KMS-11 (cell line): ENCODE measurements at regions not wholly inside any gene's neighbourhood (a gene's known extent, or its start where the extent isn't known, plus 50 kb on each side); places are given as distances from the start of the nearest gene placed in this dataset.

Experiments used
- H2AFZ ChIP-seq: fragments of 200-600 bp; sonication (generic); 2 replicates; pipeline ENCODE4 v1.6.1; 2016; ENCODE audit warnings: antibody characterized with exemption, mixed run types, low read depth
- H3K27ac ChIP-seq: fragments of 200-600 bp; sonication (generic); 2 replicates; pipeline ENCODE4 v1.6.1; 2016; ENCODE audit warnings: mild to moderate bottlenecking, mixed run types
- H3K27me3 ChIP-seq: fragments of 200-600 bp; sonication (generic); 2 replicates; pipeline ENCODE4 v1.6.1; 2017; ENCODE audit warnings: mild to moderate bottlenecking, low read depth, mixed run types, moderate library complexity; ENCODE audit not compliant: insufficient read depth
- H3K36me3 ChIP-seq: fragments of 200-600 bp; sonication (generic); 2 replicates; pipeline ENCODE4 v1.6.1; 2017; ENCODE audit warnings: mild to moderate bottlenecking, mixed run types; ENCODE audit not compliant: insufficient read depth
- H3K4me1 ChIP-seq: fragments of 200-600 bp; sonication (generic); 2 replicates; pipeline ENCODE4 v1.6.1; 2016; ENCODE audit warnings: mild to moderate bottlenecking, low read depth, mixed run types; ENCODE audit not compliant: poor library complexity, severe bottlenecking
- H3K4me2 ChIP-seq: fragments of 200-600 bp; sonication (generic); 2 replicates; pipeline ENCODE4 v1.7.0; 2016; ENCODE audit warnings: mild to moderate bottlenecking, mixed run types
- H3K4me3 ChIP-seq: fragments of 200-600 bp; sonication (generic); IDR thresholded peaks from 2 replicates; pipeline ENCODE4 v1.6.1; 2017; ENCODE audit warnings: low read depth, low read length, mixed read lengths; ENCODE audit not compliant: insufficient read depth
- H3K79me2 ChIP-seq: fragments of 200-600 bp; sonication (generic); 2 replicates; pipeline ENCODE4 v1.6.1; 2016; ENCODE audit warnings: low read depth, mixed run types; ENCODE audit not compliant: insufficient read depth
- H3K9ac ChIP-seq: fragments of 200-600 bp; sonication (generic); 2 replicates; pipeline ENCODE4 v1.6.1; 2016; ENCODE audit warnings: mild to moderate bottlenecking, mixed run types
- H4K20me1 ChIP-seq: fragments of 200-600 bp; sonication (generic); 2 replicates; pipeline ENCODE4 v1.6.1; 2016; ENCODE audit warnings: mild to moderate bottlenecking, mixed run types; ENCODE audit not compliant: insufficient read depth
- TF ChIP-seq, protein P1 (sequence below): fragments of 200-600 bp; sonication (generic); conservative IDR thresholded peaks from 2 replicates; pipeline ENCODE4 v1.6.1; 2017; ENCODE audit warnings: low read depth, mild to moderate bottlenecking, antibody characterized with exemption, low read length, moderate library complexity, mixed read lengths

DNA sequence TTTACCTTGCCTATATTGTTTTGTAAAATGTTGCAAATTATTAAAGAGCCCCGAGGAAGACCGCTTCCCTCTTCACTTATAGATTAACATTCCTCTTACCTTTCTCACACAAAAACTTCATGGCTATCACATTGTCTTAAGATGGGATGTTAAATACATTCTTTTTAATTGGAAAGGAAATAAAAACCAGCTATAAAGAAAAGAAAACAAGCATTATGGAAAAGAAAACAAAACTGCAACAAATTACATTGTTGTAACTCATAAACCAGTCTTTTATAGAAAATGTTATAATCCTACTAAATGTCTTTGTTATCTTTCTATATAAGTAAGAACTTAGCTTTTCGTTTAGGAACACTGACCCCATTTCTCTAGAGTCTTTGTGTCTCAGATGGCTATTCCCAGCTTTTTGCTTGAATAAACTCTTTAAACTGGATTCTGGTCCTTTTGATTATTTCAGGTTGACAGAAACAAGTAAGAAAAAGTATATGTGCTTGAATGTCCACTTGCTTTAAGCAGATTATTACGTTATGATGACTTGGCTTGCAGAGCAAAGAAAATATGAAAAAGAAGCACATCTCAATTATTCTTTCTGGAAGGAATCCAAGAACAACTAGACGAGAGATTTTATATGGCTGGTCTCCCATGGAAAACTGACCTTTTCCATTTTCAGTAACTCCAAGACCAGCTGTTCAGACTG, 128.2 kb downstream of the AKR1D1 start:
- no peaks in the 10 kb centered on the region for H4K20me1 ChIP-seq
- no peak overlapping the region for H3K27ac ChIP-seq
- H3K4me1 ChIP-seq: no peaks in the 10 kb centered on the region
- no peak overlapping the region for H3K4me3 ChIP-seq
- TF ChIP-seq, protein P1, sequence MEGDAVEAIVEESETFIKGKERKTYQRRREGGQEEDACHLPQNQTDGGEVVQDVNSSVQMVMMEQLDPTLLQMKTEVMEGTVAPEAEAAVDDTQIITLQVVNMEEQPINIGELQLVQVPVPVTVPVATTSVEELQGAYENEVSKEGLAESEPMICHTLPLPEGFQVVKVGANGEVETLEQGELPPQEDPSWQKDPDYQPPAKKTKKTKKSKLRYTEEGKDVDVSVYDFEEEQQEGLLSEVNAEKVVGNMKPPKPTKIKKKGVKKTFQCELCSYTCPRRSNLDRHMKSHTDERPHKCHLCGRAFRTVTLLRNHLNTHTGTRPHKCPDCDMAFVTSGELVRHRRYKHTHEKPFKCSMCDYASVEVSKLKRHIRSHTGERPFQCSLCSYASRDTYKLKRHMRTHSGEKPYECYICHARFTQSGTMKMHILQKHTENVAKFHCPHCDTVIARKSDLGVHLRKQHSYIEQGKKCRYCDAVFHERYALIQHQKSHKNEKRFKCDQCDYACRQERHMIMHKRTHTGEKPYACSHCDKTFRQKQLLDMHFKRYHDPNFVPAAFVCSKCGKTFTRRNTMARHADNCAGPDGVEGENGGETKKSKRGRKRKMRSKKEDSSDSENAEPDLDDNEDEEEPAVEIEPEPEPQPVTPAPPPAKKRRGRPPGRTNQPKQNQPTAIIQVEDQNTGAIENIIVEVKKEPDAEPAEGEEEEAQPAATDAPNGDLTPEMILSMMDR: no peak
- H3K27me3 ChIP-seq: no peaks in the 10 kb centered on the region
- no peak overlapping the region for H2AFZ ChIP-seq
- H3K4me2 ChIP-seq: no peak overlapping the region
- H3K9ac ChIP-seq: no peak overlapping the region
- no peaks in the 10 kb centered on the region for H3K79me2 ChIP-seq
- H3K36me3 ChIP-seq: no peaks in the 10 kb centered on the region

DNA sequence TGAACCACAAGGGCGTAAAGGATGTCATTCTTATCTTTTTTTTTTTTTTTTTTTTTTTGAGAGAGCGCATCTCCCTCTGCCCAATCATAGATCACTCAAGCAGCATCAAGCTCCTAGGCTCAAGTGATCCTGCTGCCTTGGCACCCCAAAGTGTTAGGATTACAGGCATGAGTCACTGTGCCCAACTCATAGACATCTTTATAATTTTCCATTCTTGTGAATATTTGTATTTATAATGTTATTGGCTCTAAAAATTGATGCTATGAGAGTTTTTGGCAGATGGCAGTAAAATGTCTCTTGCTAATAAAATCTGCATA, 128.7 kb downstream of the AKR1D1 start:
- no peaks in the 10 kb centered on the region for H3K4me1 ChIP-seq
- H3K79me2 ChIP-seq: no peaks in the 10 kb centered on the region
- TF ChIP-seq, protein P1: no peak
- no peaks in the 10 kb centered on the region for H4K20me1 ChIP-seq
- no peak overlapping the region for H3K4me3 ChIP-seq
- no peak overlapping the region for H3K27ac ChIP-seq
- H3K4me2 ChIP-seq: no peak overlapping the region
- no peaks in the 10 kb centered on the region for H3K36me3 ChIP-seq
- H3K27me3 ChIP-seq: no peaks in the 10 kb centered on the region
- no peak overlapping the region for H3K9ac ChIP-seq
- H2AFZ ChIP-seq: no peak overlapping the region

DNA sequence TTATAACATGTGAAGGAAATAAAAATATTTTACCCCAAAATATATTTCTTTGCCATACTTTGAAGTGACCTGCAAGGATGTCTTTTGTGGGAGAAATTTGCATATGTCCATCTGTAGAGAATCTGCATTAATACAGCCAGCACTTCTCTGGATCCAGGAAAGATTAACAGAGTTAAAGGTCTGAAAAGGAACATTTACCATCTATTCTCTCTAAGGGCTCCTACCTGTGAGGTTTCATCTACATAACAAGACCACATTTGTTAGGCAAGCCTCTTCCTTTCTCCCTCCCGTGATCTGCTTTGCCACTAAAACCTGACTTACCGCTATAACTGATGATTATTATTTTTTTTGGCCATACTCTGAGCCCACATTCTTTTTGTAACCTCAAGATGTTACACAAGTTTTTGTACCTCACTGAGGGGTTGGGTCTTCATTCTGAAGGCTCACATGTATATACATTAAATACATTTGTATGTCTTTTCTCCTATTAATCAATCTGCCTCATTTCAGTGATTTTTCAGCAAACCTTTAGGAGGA, 129.4 kb downstream of the AKR1D1 start:
- Histone ChIP-seq H3K9ac (no peak overlapping the region), H3K27ac (no peak overlapping the region), H3K79me2 (no peaks in the 10 kb centered on the region), H3K4me1 (no peaks in the 10 kb centered on the region), H4K20me1 (no peaks in the 10 kb centered on the region), H3K27me3 (no peaks in the 10 kb centered on the region), H3K36me3 (no peaks in the 10 kb centered on the region), H2AFZ (no peak overlapping the region), H3K4me2 (no peak overlapping the region), H3K4me3 (no peak overlapping the region)
- TF ChIP-seq, protein P1: no peak

DNA sequence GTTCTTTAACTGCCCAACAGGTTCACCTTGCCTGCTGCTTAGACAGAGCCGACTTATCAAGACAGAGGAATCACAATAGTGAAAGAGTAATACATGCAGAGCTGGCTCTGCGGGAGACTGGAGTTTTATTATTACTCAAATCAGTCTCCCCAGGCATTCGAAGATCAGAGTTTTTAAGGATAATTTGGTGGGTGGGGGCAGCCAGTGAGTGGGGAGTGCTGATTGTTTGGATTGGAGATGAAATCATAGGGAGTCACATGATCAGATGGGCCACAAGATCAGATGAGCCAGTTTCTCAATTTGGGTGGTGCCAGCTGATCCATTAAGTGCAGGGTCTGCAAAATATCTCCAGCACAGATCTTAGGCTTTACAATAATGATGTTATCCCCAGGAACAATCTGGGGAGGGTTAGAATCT, 131.3 kb downstream of the AKR1D1 start:
- no peak overlapping the region for H3K27ac ChIP-seq

More for the DNA sequence above, 131.3 kb downstream of the AKR1D1 start:
- Histone ChIP-seq H3K4me2 (no peak overlapping the region), H3K4me3 (no peak overlapping the region), H3K27me3 (no peaks in the 10 kb centered on the region), H3K36me3 (no peaks in the 10 kb centered on the region), H3K4me1 (no peaks in the 10 kb centered on the region), H4K20me1 (no peaks in the 10 kb centered on the region), H2AFZ (no peak overlapping the region), H3K9ac (no peak overlapping the region), H3K79me2 (no peaks in the 10 kb centered on the region)
- TF ChIP-seq, protein P1: no peak
